CD8-positive, alpha-beta memory T cell (primary cell): ENCODE measurements at regions not wholly inside any gene's neighbourhood (a gene's known extent, or its start where the extent isn't known, plus 50 kb on each side); places are given as distances from the start of the nearest gene placed in this dataset.
A peak's percentile ranks its signal among the peaks of the same experiment; 100 is the strongest.

ENCODE experiments used
- CTCF ChIA-PET: fragments of 350-600 bp; sonication (Branson Sonifier 250); formaldehyde crosslinking; loops from one replicate; lab custom pipeline; 2021; ENCODE audit warnings: antibody characterized with exemption; lab: Charles Lee
- POLR2A ChIA-PET: fragments of 350-600 bp; sonication (Branson Sonifier 250); formaldehyde crosslinking; loops from one replicate; lab custom pipeline; 2021; ENCODE audit warnings: antibody characterized with exemption; lab: Charles Lee
- DNase-seq, 5 donors: peaks; one replicate each; pipeline versions ENCODE4 v3.0.0 to v3.0.0-alpha.2; 2020 to 2022; ENCODE audit warnings: mixed read lengths in 1 of 5
- H3K27ac ChIP-seq: one replicate; pipeline ENCODE4 v1.7.0; 2013; ENCODE audit warnings: low read depth, mild to moderate bottlenecking, low read length, moderate library complexity
- H3K27me3 ChIP-seq: 2 replicates; pipeline ENCODE4 v1.7.0; 2013; ENCODE audit warnings: low read length, mild to moderate bottlenecking; ENCODE audit not compliant: insufficient read depth, poor library complexity, severe bottlenecking
- H3K36me3 ChIP-seq: 2 replicates; pipeline ENCODE4 v1.7.0; 2013; ENCODE audit warnings: mild to moderate bottlenecking, low read length, moderate library complexity; ENCODE audit not compliant: insufficient read depth
- H3K4me1 ChIP-seq: 2 replicates; pipeline ENCODE4 v1.7.0; 2013; ENCODE audit warnings: mild to moderate bottlenecking, low read length, moderate library complexity; ENCODE audit not compliant: insufficient read depth
- H3K4me3 ChIP-seq: 2 replicates; pipeline ENCODE4 v1.7.0; 2013; ENCODE audit warnings: mild to moderate bottlenecking, low read length
- H3K9me3 ChIP-seq: 2 replicates; pipeline ENCODE4 v1.7.0; 2013; ENCODE audit warnings: mild to moderate bottlenecking, low read length
- H3K27ac Mint-ChIP-seq, 8 donors: one replicate each; pipeline ENCODE4 v1.8.0; 2020 to 2021; ENCODE audit warnings: mixed read lengths in 8 of 8, mild to moderate bottlenecking in 6 of 8, inconsistent platforms in 3 of 8, moderate library complexity in 3 of 8
- H3K27me3 Mint-ChIP-seq, 2 donors: one replicate each; pipeline ENCODE4 v1.8.0; 2020 to 2021; ENCODE audit warnings: mixed read lengths in 2 of 2, mild to moderate bottlenecking in 1 of 2, moderate library complexity in 1 of 2
- H3K36me3 Mint-ChIP-seq, 3 donors: one replicate each; pipeline ENCODE4 v1.8.0; 2020 to 2021; ENCODE audit warnings: mixed read lengths in 3 of 3, inconsistent platforms in 1 of 3, mild to moderate bottlenecking in 1 of 3
- H3K4me1 Mint-ChIP-seq, 3 donors: one replicate each; pipeline ENCODE4 v1.8.0; 2020 to 2021; ENCODE audit warnings: mixed read lengths in 3 of 3, inconsistent platforms in 1 of 3, mild to moderate bottlenecking in 1 of 3
- H3K4me3 Mint-ChIP-seq, 7 donors: one replicate each; pipeline ENCODE4 v1.8.0; 2020 to 2021; ENCODE audit warnings: mixed read lengths in 7 of 7, mild to moderate bottlenecking in 6 of 7, moderate library complexity in 4 of 7, inconsistent platforms in 2 of 7
- H3K9me3 Mint-ChIP-seq, 5 donors: one replicate each; pipeline ENCODE4 v1.8.0; 2020 to 2022; ENCODE audit warnings: mixed read lengths in 5 of 5, mild to moderate bottlenecking in 3 of 5, moderate library complexity in 2 of 5, inconsistent platforms in 1 of 5

- H3K27ac Mint-ChIP-seq: no peak overlapping the region
Measured at GRCh38 chr17:33682599-33682998, 389.5 kb upstream of the ASIC2 start.

GRCh38 chr17:33684735-33685134 lies 391.6 kb upstream of the ASIC2 start:
- Mint-ChIP-seq H3K27me3 (peaks cover 11 to 27% of the 10 kb centered on the region in 2 donors), H3K27ac (peak overlapping the region in 1 of 8 donors; percentile 11), H3K36me3 (no peaks in the 10 kb centered on the region), H3K4me1 (no peaks in the 10 kb centered on the region), H3K9me3 (peaks cover 0 to 6% (median 0%) of the 10 kb centered on the region in 5 donors), H3K4me3 (no peak overlapping the region)
- DNase-seq: no peak
- Histone ChIP-seq H3K4me1 (no peaks in the 10 kb centered on the region), H3K27me3 (no peaks in the 10 kb centered on the region), H3K27ac (no peak overlapping the region), H3K9me3 (no peaks in the 10 kb centered on the region), H3K4me3 (no peak overlapping the region), H3K36me3 (no peaks in the 10 kb centered on the region)
- ChIA-PET CTCF (interaction anchor here (1.2 kb wide), 1 partner anchor 10 kb away, joined by 3 read pairs; no protein-coding TSS in a partner anchor), POLR2A (no interaction called here)

More at GRCh38 chr17:33682599-33682998, 389.5 kb upstream of the ASIC2 start:
- no peak for DNase-seq
- no peak overlapping the region for H3K27ac ChIP-seq
- peaks cover 7 to 12% of the 10 kb centered on the region in 2 donors for H3K27me3 Mint-ChIP-seq
- H3K9me3 Mint-ChIP-seq: peaks cover 0 to 6% (median 0%) of the 10 kb centered on the region in 5 donors
- H3K36me3 Mint-ChIP-seq: no peaks in the 10 kb centered on the region
- no peak overlapping the region for H3K4me3 ChIP-seq
- no peaks in the 10 kb centered on the region for H3K9me3 ChIP-seq
- POLR2A ChIA-PET: no interaction called here
- H3K27me3 ChIP-seq: no peaks in the 10 kb centered on the region
- no peaks in the 10 kb centered on the region for H3K4me1 ChIP-seq
- CTCF ChIA-PET: no interaction called here
- no peak overlapping the region for H3K4me3 Mint-ChIP-seq
- no peaks in the 10 kb centered on the region for H3K36me3 ChIP-seq
- H3K4me1 Mint-ChIP-seq: no peaks in the 10 kb centered on the region

GRCh38 chr17:33686171-33686570 lies 393.1 kb upstream of the ASIC2 start:
- peaks cover 0 to 6% (median 0%) of the 10 kb centered on the region in 5 donors for H3K9me3 Mint-ChIP-seq
- no peak for DNase-seq
- no peaks in the 10 kb centered on the region for H3K27me3 ChIP-seq
- H3K4me1 ChIP-seq: no peaks in the 10 kb centered on the region
- H3K36me3 Mint-ChIP-seq: no peaks in the 10 kb centered on the region
- CTCF ChIA-PET: no interaction called here
- H3K9me3 ChIP-seq: no peaks in the 10 kb centered on the region
- POLR2A ChIA-PET: no interaction called here
- no peaks in the 10 kb centered on the region for H3K4me1 Mint-ChIP-seq
- H3K27ac ChIP-seq: no peak overlapping the region
- H3K27me3 Mint-ChIP-seq: peaks cover 10 to 20% of the 10 kb centered on the region in 2 donors
- no peak overlapping the region for H3K4me3 Mint-ChIP-seq
- no peak overlapping the region for H3K4me3 ChIP-seq
- H3K27ac Mint-ChIP-seq: no peak overlapping the region
- no peaks in the 10 kb centered on the region for H3K36me3 ChIP-seq

DNA sequence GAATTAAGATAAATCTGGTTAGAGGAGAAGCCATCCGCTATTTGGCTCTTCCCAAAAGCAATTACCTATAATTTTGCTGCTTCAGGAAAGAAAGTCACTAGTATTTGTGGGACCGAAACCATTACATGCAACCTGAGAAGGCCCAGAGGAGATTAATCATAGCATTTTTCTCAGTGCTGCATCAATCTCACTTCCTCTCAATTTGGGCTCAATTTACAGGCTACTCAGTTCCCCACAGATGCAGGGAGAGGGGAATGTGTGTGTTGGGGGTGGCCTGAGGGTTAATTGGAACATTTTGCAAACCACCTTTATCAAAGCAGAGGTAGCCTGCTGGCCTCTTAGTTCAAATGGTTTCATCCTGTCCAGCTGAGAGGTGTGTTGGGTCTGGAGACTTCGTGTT lies 394.7 kb upstream of the ASIC2 start:
- no peak for DNase-seq
- Histone ChIP-seq H3K4me1 (no peaks in the 10 kb centered on the region), H3K36me3 (no peaks in the 10 kb centered on the region), H3K27me3 (no peaks in the 10 kb centered on the region), H3K4me3 (no peak overlapping the region), H3K27ac (no peak overlapping the region), H3K9me3 (no peaks in the 10 kb centered on the region)
- Mint-ChIP-seq H3K27ac (no peak overlapping the region), H3K27me3 (peaks cover 11 to 20% of the 10 kb centered on the region in 2 donors), H3K4me3 (no peak overlapping the region), H3K36me3 (no peaks in the 10 kb centered on the region), H3K9me3 (peaks cover 0 to 6% (median 0%) of the 10 kb centered on the region in 5 donors), H3K4me1 (no peaks in the 10 kb centered on the region)
- CTCF ChIA-PET: no interaction called here
- POLR2A ChIA-PET: no interaction called here

GRCh38 chr17:33688771-33689170 lies 395.7 kb upstream of the ASIC2 start:
- Mint-ChIP-seq H3K9me3 (peaks cover 0 to 6% (median 0%) of the 10 kb centered on the region in 5 donors), H3K4me1 (no peaks in the 10 kb centered on the region), H3K36me3 (no peaks in the 10 kb centered on the region), H3K4me3 (no peak overlapping the region), H3K27me3 (peaks cover 11 to 26% of the 10 kb centered on the region in 2 donors), H3K27ac (no peak overlapping the region)
- ChIA-PET POLR2A (no interaction called here), CTCF (no interaction called here)
- DNase-seq: no peak
- H3K27me3 ChIP-seq: no peaks in the 10 kb centered on the region
- no peak overlapping the region for H3K27ac ChIP-seq
- H3K9me3 ChIP-seq: no peaks in the 10 kb centered on the region
- H3K36me3 ChIP-seq: no peaks in the 10 kb centered on the region
- no peak overlapping the region for H3K4me3 ChIP-seq
- no peaks in the 10 kb centered on the region for H3K4me1 ChIP-seq

DNA sequence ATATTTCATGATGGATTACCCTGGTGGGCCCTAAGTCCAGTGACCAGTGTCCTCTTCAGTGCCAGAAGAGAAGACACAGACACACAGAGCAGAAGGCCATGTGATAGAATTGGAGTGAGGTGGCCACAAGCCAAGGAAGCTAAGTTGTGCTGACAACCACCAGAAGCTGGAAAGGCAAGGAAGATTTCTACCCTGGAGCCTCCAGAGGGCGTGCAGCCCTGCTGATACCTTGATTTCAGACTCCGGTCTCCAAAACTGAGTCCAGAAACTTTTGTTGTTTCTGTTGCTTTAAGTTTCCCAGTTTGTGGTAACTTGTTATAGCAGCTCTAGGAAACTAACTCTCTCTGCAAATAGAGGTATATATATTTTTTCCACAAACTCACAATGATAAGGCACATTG lies 396.6 kb upstream of the ASIC2 start:
- ChIA-PET POLR2A (no interaction called here), CTCF (no interaction called here)
- H3K4me1 Mint-ChIP-seq: no peaks in the 10 kb centered on the region
- H3K27ac ChIP-seq: no peak overlapping the region
- DNase-seq: no peak
- no peaks in the 10 kb centered on the region for H3K4me1 ChIP-seq
- no peaks in the 10 kb centered on the region for H3K36me3 ChIP-seq
- no peaks in the 10 kb centered on the region for H3K27me3 ChIP-seq
- no peak overlapping the region for H3K27ac Mint-ChIP-seq
- H3K9me3 ChIP-seq: no peaks in the 10 kb centered on the region
- H3K4me3 ChIP-seq: no peak overlapping the region
- H3K27me3 Mint-ChIP-seq: peaks cover 11 to 33% of the 10 kb centered on the region in 2 donors
- H3K4me3 Mint-ChIP-seq: no peak overlapping the region
- H3K9me3 Mint-ChIP-seq: peaks cover 0 to 6% (median 0%) of the 10 kb centered on the region in 5 donors
- no peaks in the 10 kb centered on the region for H3K36me3 Mint-ChIP-seq

- Mint-ChIP-seq H3K9me3 (no peaks in the 10 kb centered on the region), H3K27me3 (peaks cover 6 to 31% of the 10 kb centered on the region in 2 donors), H3K27ac (no peak overlapping the region), H3K4me3 (no peak overlapping the region), H3K36me3 (no peaks in the 10 kb centered on the region), H3K4me1 (no peaks in the 10 kb centered on the region)
- H3K4me3 ChIP-seq: no peak overlapping the region
- no peak for DNase-seq
- no peaks in the 10 kb centered on the region for H3K36me3 ChIP-seq
- no peak overlapping the region for H3K27ac ChIP-seq
- H3K9me3 ChIP-seq: no peaks in the 10 kb centered on the region
- no peaks in the 10 kb centered on the region for H3K27me3 ChIP-seq
- POLR2A ChIA-PET: no interaction called here
- CTCF ChIA-PET: no interaction called here
- no peaks in the 10 kb centered on the region for H3K4me1 ChIP-seq
Measured at GRCh38 chr17:33695431-33695830, 402.3 kb upstream of the ASIC2 start.

DNA sequence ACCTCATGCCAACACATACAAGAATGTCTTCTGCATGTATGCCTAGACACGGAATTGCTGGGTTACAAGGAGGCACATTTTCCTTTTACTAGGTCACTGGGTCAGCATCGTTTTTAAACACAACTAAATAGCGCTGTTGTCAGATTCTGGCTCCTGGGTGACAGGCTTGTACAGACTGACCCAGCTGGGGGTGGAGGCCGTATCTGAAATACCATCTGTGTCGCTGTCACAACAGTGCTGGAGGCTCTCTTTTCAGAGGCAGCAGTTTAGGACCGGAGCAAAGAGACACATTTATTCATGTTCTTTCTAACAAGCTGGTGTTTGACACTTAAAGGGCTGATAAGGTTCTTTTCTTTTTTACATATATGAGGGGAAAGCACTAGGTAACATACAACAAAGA lies 403.0 kb upstream of the ASIC2 start:
- no peak for DNase-seq
- Mint-ChIP-seq H3K27me3 (peaks cover 7 to 31% of the 10 kb centered on the region in 2 donors), H3K4me1 (no peaks in the 10 kb centered on the region), H3K9me3 (no peaks in the 10 kb centered on the region), H3K4me3 (no peak overlapping the region), H3K27ac (no peak overlapping the region), H3K36me3 (no peaks in the 10 kb centered on the region)
- Histone ChIP-seq H3K4me1 (no peaks in the 10 kb centered on the region), H3K36me3 (no peaks in the 10 kb centered on the region), H3K9me3 (no peaks in the 10 kb centered on the region), H3K27me3 (no peaks in the 10 kb centered on the region), H3K4me3 (no peak overlapping the region), H3K27ac (no peak overlapping the region)
- ChIA-PET CTCF (no interaction called here), POLR2A (no interaction called here)

GRCh38 chr17:33697557-33697956 lies 404.5 kb upstream of the ASIC2 start:
- H3K27ac ChIP-seq: no peak overlapping the region
- no peak for DNase-seq
- H3K4me1 Mint-ChIP-seq: no peaks in the 10 kb centered on the region
- H3K4me3 ChIP-seq: no peak overlapping the region
- no peak overlapping the region for H3K27ac Mint-ChIP-seq
- no peaks in the 10 kb centered on the region for H3K9me3 ChIP-seq
- H3K4me3 Mint-ChIP-seq: no peak overlapping the region
- no peaks in the 10 kb centered on the region for H3K36me3 ChIP-seq
- H3K4me1 ChIP-seq: no peaks in the 10 kb centered on the region
- CTCF ChIA-PET: no interaction called here
- POLR2A ChIA-PET: no interaction called here
- no peaks in the 10 kb centered on the region for H3K9me3 Mint-ChIP-seq
- no peaks in the 10 kb centered on the region for H3K27me3 ChIP-seq
- H3K36me3 Mint-ChIP-seq: no peaks in the 10 kb centered on the region
- H3K27me3 Mint-ChIP-seq: peaks cover 6 to 31% of the 10 kb centered on the region in 2 donors
